ENCODE measurements at regions not wholly inside any gene's neighbourhood (a gene's known extent, or its start where the extent isn't known, plus 50 kb on each side); places are given as distances from the start of the nearest gene placed in this dataset.

GRCh38 chr1:187892683-187893039 lies 1063.9 kb downstream of the PLA2G4A start:
- TF ChIP-seq KDM5A (IDR thresholded peaks at IDR 0.05): no peak
- no peak for TF ChIP-seq CTCF (IDR thresholded peaks at IDR 0.05)
- TF ChIP-seq MYC (IDR thresholded peaks at IDR 0.05; ENCODE audit: borderline replicate concordance, low read length): no peak
- no peak for TF ChIP-seq RFX5 (IDR thresholded peaks at IDR 0.05)
- no peak for TF ChIP-seq ELK1 (IDR thresholded peaks at IDR 0.05; ENCODE audit: low read depth, low read length)
- no peak for TF ChIP-seq POLR2A (IDR thresholded peaks at IDR 0.05; ENCODE audit: low read length)
- TF ChIP-seq EP300 (IDR thresholded peaks at IDR 0.05): no peak
- TF ChIP-seq USF2 (IDR thresholded peaks at IDR 0.05): no peak

All from A549 (cell line).